ENCODE measurements at regions not wholly inside any gene's neighbourhood (a gene's known extent, or its start where the extent isn't known, plus 50 kb on each side); places are given as distances from the start of the nearest gene placed in this dataset.

DNA sequence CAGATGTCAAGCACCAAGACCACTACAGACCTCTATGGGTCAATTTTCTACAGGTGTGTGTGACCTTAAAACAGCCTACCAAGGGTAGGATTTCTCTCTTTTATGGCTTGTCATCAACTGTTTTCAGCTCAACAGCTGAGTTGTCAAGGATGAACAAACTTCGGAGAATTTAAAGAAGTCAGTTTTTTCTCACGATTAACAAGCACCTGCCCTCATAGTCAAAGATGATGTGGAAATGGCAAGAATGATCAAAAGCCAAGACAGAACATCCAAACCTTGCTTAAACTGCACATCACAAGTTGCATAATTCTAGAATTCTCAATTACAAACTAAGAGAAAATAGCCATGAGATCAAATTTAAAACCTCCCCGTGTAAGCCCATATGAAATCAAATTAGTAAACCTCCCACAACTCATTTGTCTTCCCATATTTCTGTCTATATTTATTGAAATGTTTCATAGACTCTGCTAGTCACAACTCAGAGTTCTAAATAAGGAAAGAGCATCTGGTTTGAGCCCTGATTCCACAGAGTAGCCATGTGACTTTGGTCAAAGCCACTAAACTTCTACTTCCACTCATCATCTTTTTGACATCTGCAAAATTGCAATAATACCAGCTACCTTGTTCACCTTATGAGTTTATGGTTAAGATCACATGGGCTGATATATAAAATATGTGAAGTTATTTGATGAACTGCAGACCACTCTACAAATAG, 521.5 kb upstream of the HTR2A start:
- ChIA-PET POLR2A (no interaction called here), CTCF (no interaction called here)

DNA sequence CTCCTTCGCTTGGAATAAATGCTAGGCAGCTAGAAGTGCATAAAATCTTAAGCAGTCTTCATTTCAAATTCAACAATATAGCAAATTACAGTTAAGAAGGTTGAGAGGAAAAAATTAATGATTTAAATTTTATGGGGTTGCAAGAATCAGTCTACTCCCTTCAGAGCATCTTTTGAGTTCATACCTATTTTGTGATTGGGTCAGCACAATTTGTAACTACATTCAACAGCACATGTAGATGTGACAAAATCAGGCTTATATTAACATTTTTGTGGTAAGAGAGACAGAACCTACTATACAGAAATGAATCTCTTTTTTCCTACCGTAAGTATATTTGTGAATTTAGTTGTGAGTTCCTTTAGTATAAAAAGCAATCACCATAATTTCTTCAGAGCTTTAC, 520.6 kb upstream of the HTR2A start:
- CTCF ChIA-PET, result no interaction called here
- Histone ChIP-seq H3K36me3 (ENCODE audit: control insufficient read depth in 2 of 2, insufficient read depth in 1 of 2, low read length in 2 of 2) (no peaks in the 10 kb centered on the region), H3K4me3 (ENCODE audit: low read depth, low read length) (no peak overlapping the region), H3K4me1 (ENCODE audit: control insufficient read depth, insufficient read depth, low read length) (no peaks in the 10 kb centered on the region), H3K27ac (ENCODE audit: extremely low read depth, low read depth, low read length) (no peak overlapping the region), H3K9me3 (ENCODE audit: control insufficient read depth, insufficient read depth, low read depth, low read length) (no peaks in the 10 kb centered on the region)
- no peak for TF ChIP-seq ZNF239 (tag by site-specific recombination; IDR thresholded peaks at IDR 0.05)
- TF ChIP-seq ZBTB20 (tag by site-specific recombination; IDR thresholded peaks at IDR 0.05), result no peak
- POLR2A ChIA-PET, result no interaction called here

More for the DNA sequence above, 521.5 kb upstream of the HTR2A start:
- H3K9me3 ChIP-seq (ENCODE audit: control insufficient read depth, insufficient read depth, low read depth, low read length), result no peaks in the 10 kb centered on the region
- no peak for TF ChIP-seq ZNF837 (tag by site-specific recombination; IDR thresholded peaks at IDR 0.05)
- TF ChIP-seq ZNF174 (tag by site-specific recombination; IDR thresholded peaks at IDR 0.05), result no peak
- no peak for TF ChIP-seq ZNF132 (tag by site-specific recombination; IDR thresholded peaks at IDR 0.05; ENCODE audit: borderline replicate concordance)
- no peak for TF ChIP-seq GLIS1 (tag by site-specific recombination; IDR thresholded peaks at IDR 0.05)
- TF ChIP-seq ZNF610 (tag by site-specific recombination; IDR thresholded peaks at IDR 0.05; ENCODE audit: borderline replicate concordance), result no peak
- TF ChIP-seq GLI4 (tag by site-specific recombination; IDR thresholded peaks at IDR 0.05), result no peak
- TF ChIP-seq ZBTB21 (tag by site-specific recombination; IDR thresholded peaks at IDR 0.05), result no peak
- TF ChIP-seq, protein P1, sequence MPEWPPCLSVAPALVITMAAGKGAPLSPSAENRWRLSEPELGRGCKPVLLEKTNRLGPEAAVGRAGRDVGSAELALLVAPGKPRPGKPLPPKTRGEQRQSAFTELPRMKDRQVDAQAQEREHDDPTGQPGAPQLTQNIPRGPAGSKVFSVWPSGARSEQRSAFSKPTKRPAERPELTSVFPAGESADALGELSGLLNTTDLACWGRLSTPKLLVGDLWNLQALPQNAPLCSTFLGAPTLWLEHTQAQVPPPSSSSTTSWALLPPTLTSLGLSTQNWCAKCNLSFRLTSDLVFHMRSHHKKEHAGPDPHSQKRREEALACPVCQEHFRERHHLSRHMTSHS (tag by site-specific recombination; IDR thresholded peaks at IDR 0.05), result no peak
- no peak for TF ChIP-seq ZNF184 (tag by site-specific recombination; IDR thresholded peaks at IDR 0.05)
- no peak for TF ChIP-seq ZNF600 (tag by site-specific recombination; IDR thresholded peaks at IDR 0.05)
- no peak for TF ChIP-seq ZNF169 (tag by site-specific recombination; IDR thresholded peaks at IDR 0.05)
- TF ChIP-seq, protein P2, sequence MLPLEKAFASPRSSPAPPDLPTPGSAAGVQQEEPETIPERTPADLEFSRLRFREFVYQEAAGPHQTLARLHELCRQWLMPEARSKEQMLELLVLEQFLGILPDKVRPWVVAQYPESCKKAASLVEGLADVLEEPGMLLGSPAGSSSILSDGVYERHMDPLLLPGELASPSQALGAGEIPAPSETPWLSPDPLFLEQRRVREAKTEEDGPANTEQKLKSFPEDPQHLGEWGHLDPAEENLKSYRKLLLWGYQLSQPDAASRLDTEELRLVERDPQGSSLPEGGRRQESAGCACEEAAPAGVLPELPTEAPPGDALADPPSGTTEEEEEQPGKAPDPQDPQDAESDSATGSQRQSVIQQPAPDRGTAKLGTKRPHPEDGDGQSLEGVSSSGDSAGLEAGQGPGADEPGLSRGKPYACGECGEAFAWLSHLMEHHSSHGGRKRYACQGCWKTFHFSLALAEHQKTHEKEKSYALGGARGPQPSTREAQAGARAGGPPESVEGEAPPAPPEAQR (tag by site-specific recombination; IDR thresholded peaks at IDR 0.05), result no peak
- TF ChIP-seq ZNF830 (tag by site-specific recombination; IDR thresholded peaks at IDR 0.05; ENCODE audit: low read depth), result no peak
- TF ChIP-seq, protein P3, sequence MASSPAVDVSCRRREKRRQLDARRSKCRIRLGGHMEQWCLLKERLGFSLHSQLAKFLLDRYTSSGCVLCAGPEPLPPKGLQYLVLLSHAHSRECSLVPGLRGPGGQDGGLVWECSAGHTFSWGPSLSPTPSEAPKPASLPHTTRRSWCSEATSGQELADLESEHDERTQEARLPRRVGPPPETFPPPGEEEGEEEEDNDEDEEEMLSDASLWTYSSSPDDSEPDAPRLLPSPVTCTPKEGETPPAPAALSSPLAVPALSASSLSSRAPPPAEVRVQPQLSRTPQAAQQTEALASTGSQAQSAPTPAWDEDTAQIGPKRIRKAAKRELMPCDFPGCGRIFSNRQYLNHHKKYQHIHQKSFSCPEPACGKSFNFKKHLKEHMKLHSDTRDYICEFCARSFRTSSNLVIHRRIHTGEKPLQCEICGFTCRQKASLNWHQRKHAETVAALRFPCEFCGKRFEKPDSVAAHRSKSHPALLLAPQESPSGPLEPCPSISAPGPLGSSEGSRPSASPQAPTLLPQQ (tag by site-specific recombination; IDR thresholded peaks at IDR 0.05), result no peak
- TF ChIP-seq ZNF112 (tag by site-specific recombination; IDR thresholded peaks at IDR 0.05), result no peak
- TF ChIP-seq TRIM28 (IDR thresholded peaks at IDR 0.05; ENCODE audit: borderline replicate concordance, low read length), result no peak
- no peak for TF ChIP-seq SP2 (tag by site-specific recombination; IDR thresholded peaks at IDR 0.05)
- TF ChIP-seq, protein P4, sequence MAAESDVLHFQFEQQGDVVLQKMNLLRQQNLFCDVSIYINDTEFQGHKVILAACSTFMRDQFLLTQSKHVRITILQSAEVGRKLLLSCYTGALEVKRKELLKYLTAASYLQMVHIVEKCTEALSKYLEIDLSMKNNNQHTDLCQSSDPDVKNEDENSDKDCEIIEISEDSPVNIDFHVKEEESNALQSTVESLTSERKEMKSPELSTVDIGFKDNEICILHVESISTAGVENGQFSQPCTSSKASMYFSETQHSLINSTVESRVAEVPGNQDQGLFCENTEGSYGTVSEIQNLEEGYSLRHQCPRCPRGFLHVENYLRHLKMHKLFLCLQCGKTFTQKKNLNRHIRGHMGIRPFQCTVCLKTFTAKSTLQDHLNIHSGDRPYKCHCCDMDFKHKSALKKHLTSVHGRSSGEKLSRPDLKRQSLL (tag by site-specific recombination; IDR thresholded peaks at IDR 0.05), result no peak
- no peaks in the 10 kb centered on the region for H3K4me1 ChIP-seq (ENCODE audit: control insufficient read depth, insufficient read depth, low read length)
- H3K4me3 ChIP-seq (ENCODE audit: low read depth, low read length), result no peak overlapping the region
- H3K36me3 ChIP-seq (ENCODE audit: control insufficient read depth in 2 of 2, insufficient read depth in 1 of 2, low read length in 2 of 2), result no peaks in the 10 kb centered on the region
- no peak overlapping the region for H3K27ac ChIP-seq (ENCODE audit: extremely low read depth, low read depth, low read length)
